ENCODE measurements at regions not wholly inside any gene's neighbourhood (a gene's known extent, or its start where the extent isn't known, plus 50 kb on each side); places are given as distances from the start of the nearest gene placed in this dataset.
A peak's percentile ranks its signal among the peaks of the same experiment; 100 is the strongest.

GRCh38 chr15:91465086-91465485 lies 365.0 kb downstream of the SV2B start:
- TF ChIP-seq CTCF (IDR thresholded peaks at IDR 0.05; ENCODE audit: low read depth, low read length, missing control alignments), result no peak
- no peak for DNase-seq (ENCODE audit: low read depth)
- in situ Hi-C loops (cut with HindIII; ENCODE audit: low sequenced_read_pairs), result no loop called here
- H3K4me3 ChIP-seq (ENCODE audit: low read depth, low read length), result no peak overlapping the region

GRCh38 chr15:91465696-91466095 lies 365.6 kb downstream of the SV2B start:
- H3K4me3 ChIP-seq (ENCODE audit: low read depth, low read length), result no peak overlapping the region
- TF ChIP-seq CTCF (IDR thresholded peaks at IDR 0.05; ENCODE audit: low read depth, low read length, missing control alignments), result no peak
- DNase-seq (ENCODE audit: low read depth), result no peak
- in situ Hi-C loops (cut with HindIII; ENCODE audit: low sequenced_read_pairs), result no loop called here

DNA sequence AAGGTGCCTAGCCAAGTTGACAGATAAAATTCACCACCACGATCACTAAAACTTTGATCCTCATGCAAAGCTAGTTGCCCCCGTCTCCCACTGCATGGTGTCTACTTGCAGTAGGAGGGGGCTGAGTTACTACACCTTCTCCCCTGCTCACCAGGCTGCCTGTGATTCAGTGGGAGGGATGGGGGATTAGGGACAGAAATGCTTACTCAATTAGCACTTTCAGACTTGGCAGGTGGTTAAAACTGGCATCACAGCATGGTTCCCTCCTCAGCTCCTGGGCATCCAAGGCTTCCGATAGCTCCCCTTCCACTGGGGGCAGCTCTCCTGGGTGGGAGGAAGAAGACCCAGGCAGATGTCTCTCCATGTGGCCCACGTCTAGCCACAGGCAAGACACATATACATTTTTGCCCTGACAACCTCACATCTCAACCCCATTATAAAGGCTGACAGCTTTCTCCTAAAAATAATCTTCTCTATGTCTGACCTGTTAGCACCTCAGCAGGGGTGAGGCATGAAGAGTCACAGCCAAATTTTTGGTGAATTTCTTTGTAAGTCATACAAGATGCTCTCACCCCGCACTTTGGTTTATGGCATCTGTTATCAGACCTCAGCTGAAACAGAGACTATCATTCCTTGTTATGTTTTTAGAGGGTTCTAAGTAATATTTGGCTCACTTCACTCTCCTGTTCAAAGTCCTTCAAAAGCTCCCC lies 369.0 kb downstream of the SV2B start:
- H3K4me3 ChIP-seq (ENCODE audit: low read depth, low read length), result no peak overlapping the region
- in situ Hi-C loops (cut with HindIII; ENCODE audit: low sequenced_read_pairs), result no loop called here
- TF ChIP-seq CTCF (IDR thresholded peaks at IDR 0.05; ENCODE audit: low read depth, low read length, missing control alignments), result no peak
- DNase-seq (ENCODE audit: low read depth), result no peak

DNA sequence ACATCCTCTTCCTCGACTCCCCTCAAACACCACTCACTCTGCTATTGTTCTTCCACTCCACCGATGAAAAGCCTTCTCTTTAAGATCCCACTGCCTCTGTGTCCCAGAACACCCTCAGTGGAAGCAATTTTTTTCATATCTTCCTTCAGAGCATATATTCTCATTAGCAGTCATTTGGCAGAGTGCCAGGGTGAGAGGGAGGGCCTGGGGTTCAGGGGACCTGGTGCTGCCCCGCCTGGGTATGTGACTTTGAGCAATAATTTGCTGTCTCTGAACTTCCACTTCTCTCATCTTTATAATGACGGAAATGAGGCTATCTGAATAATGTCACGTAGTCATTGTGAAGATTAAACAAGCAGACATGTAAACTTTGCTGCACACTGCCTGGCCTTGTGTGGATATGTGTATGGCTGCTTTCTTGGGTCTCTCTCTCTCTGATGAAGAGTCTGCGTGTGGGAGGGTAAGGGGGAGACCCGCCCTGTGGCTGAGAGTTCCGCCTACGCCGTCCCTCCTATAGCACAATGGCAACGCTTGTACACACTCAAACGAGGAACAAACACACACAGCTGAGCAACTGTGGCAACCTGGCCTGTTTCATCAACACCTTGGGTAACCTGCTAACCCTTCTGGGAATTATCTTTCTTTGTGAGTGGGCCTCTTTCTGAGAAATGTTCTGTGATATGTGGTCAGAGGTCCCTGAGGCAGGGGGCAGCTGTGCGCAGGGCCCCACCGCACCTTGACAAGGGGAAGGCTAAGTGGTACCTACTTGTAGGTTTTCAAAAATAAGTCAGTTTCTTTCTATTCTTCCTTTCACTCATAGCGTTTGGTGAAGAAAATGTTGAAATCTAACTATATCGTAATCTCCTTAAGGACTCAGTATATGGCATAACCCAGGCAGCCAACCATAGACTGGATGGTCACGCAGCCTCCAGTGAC lies 369.8 kb downstream of the SV2B start:
- in situ Hi-C loops (cut with HindIII; ENCODE audit: low sequenced_read_pairs), result no loop called here
- no peak for DNase-seq (ENCODE audit: low read depth)
- TF ChIP-seq CTCF (IDR thresholded peaks at IDR 0.05; ENCODE audit: low read depth, low read length, missing control alignments), result no peak
- no peak overlapping the region for H3K4me3 ChIP-seq (ENCODE audit: low read depth, low read length)

GRCh38 chr15:91471468-91471867 lies 371.4 kb downstream of the SV2B start:
- peak; percentile 38 for DNase-seq (ENCODE audit: low read depth)
- in situ Hi-C loops (cut with HindIII; ENCODE audit: low sequenced_read_pairs), result no loop called here
- no peak overlapping the region for H3K4me3 ChIP-seq (ENCODE audit: low read depth, low read length)
- no peak for TF ChIP-seq CTCF (IDR thresholded peaks at IDR 0.05; ENCODE audit: low read depth, low read length, missing control alignments)

- in situ Hi-C loops (cut with HindIII; ENCODE audit: low sequenced_read_pairs), result no loop called here
- H3K4me3 ChIP-seq (ENCODE audit: low read depth, low read length), result no peak overlapping the region
- no peak for DNase-seq (ENCODE audit: low read depth)
- TF ChIP-seq CTCF (IDR thresholded peaks at IDR 0.05; ENCODE audit: low read depth, low read length, missing control alignments), result no peak
Observed at GRCh38 chr15:91472316-91472756, 372.3 kb downstream of the SV2B start.
